HG02981 (cell line): ENCODE measurements at regions not wholly inside any gene's neighbourhood (a gene's known extent, or its start where the extent isn't known, plus 50 kb on each side); places are given as distances from the start of the nearest gene placed in this dataset.
A peak's percentile ranks its signal among the peaks of the same experiment; 100 is the strongest.

Experiments used
- ATAC-seq: cut with Tn5 transposase; IDR thresholded peaks from one replicate; pipeline ENCODE4 v1.9.1; 2021; ENCODE audit warnings: mild to moderate bottlenecking, moderate library complexity; ENCODE audit not compliant: unreplicated experiment

- no peak for ATAC-seq
These were observed 56.8 kb upstream of the PRDX6 start for GRCh38 chr1:173420330-173420806.

- ATAC-seq: no peak
These were observed 55.8 kb upstream of the PRDX6 start for GRCh38 chr1:173421286-173421685.

- ATAC-seq: no peak
These were observed 55.3 kb upstream of the PRDX6 start for GRCh38 chr1:173421789-173422188.

GRCh38 chr1:173422456-173422976, 54.6 kb upstream of the PRDX6 start:
- ATAC-seq: peak; percentile 38

- ATAC-seq: no peak
These were observed 53.8 kb upstream of the PRDX6 start for GRCh38 chr1:173423291-173423690.

GRCh38 chr1:173424143-173424542, 53.0 kb upstream of the PRDX6 start:
- ATAC-seq: no peak

GRCh38 chr1:173424782-173425407, 52.2 kb upstream of the PRDX6 start:
- no peak for ATAC-seq

- ATAC-seq: no peak
These were observed 51.1 kb upstream of the PRDX6 start for GRCh38 chr1:173426057-173426456.

GRCh38 chr1:173427146-173428054, 49.7 kb upstream of the PRDX6 start:
- no peak for ATAC-seq
